IPS-NIHi11 (cell line): ENCODE measurements at regions not wholly inside any gene's neighbourhood (a gene's known extent, or its start where the extent isn't known, plus 50 kb on each side); places are given as distances from the start of the nearest gene placed in this dataset.
"Not testable (repeated sequence)": the region's sequence is repeated elsewhere in the genome, so short reads cannot be mapped to it uniquely, and the experiment has no call there.

ENCODE experiments used
- DNase-seq: peaks from one replicate; pipeline ENCODE4 v3.0.0; 2012; ENCODE audit warnings: mixed read lengths, low spot score

DNA sequence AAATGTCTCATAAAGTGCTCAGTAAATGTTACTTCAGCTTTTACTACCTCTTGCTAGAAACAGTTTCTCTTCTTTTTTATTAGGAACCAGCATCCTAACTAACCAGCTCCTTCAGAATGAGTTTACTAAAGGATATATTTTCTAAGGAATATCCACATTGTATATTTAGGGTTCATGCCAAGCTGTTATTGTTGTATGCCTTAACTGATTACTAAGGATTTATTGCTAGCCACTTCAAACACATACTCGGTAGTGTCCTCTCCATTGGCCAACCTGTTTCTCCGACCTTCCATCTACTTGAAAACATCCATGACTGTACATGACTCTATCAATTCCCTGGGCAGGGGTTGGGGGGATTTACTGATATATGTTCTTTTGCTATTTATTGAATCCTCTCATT, 906.3 kb upstream of the SORCS1 start:
- DNase-seq = no peak

DNA sequence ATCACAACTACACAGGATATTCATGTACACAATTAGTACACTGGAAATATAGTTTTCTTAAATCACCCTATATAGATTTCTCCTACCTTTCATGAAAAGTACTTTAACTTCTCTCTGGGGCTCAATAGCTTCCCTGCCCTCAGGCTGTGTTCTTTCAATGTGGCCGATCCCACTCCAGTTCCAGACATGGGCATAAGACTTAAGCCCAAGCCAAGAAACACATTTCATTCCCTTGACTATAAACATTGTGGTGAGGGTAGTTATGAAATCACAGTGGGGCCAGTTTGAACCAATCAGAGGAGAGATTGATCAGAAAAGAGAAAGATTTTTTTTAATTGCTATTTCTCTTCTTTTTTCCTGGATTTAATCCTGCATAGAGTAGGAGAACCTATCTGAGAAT, 904.6 kb upstream of the SORCS1 start:
- no peak for DNase-seq

DNA sequence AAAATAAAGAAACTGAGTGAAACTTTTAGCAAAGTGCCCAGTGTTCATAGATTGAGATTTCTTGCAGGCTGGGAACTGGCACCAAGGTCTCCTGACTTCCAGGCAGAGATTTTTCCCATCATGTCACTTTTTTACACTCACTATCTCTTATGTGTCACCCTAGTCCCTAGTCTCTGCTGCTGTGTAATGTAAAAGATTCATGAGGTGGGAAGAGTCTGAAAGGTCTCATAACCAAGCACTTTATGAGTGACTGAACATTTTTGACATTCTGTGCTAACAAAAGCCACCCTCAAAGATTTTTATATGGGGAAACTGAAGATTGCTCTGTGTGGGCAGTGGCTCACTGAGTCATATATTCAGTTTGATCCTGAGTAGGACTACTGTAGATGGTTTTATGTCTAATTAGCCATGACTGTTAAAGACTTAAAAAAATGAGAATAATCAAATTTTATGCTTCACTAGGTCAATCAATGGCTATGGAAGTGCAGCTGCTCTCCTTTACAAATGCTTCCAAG, 900.3 kb upstream of the SORCS1 start:
- DNase-seq = no peak

DNA sequence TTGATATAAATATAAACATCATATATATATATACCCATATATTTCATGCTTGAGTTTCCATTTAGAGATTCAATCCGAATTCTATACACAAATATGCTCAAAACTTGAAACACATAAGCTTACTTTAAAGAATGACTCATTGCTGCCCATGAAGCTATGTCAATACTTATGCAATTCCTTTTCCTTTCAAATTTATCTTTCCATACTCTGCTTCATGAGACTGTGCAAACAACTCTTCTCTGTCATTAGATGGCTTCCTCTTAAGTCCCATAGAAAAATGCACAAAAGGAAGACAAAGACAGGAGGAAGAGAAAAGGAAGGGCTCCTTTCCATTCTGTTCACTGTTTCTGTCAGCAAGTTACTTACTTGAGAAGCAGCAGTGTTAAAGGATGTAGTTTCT, 895.7 kb upstream of the SORCS1 start:
- no peak for DNase-seq

DNA sequence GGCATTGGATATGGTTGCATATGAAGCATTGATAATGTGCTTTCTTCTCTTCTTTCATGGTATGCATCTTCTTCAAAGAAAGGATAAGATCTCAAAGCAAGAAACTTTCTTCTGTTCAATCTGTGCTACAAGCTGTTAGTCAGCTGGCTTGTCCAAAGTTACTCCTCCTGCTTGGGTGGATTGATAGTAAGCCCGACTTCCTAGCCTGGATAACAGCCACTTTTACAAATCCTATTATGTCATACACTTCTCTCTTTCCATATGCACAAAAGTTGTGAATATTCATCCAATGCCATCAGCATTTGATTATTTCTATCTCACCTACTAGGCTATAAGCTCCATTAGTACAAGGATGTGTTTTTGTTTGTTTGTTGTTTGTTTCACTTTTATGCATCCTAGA, 891.0 kb upstream of the SORCS1 start:
- DNase-seq = no peak

DNA sequence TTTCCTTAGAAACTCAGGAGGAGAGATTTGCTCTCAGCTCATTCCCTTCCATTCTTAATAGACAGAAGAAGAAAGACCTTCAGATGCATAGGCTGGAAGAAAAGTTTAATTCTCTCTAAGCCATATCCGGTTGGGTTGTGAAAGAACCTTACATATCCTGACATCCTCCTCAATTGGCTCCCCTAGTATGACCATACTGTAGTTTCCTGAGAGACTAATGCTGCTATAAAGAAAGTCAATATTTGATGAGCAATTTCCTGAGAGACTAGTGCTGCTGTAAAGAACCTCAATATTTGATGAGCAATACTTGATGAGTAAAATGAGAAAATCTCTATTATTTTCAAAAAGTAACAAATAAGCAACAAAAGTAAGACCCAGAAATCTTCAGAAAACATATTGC, 888.5 kb upstream of the SORCS1 start:
- DNase-seq = no peak

DNA sequence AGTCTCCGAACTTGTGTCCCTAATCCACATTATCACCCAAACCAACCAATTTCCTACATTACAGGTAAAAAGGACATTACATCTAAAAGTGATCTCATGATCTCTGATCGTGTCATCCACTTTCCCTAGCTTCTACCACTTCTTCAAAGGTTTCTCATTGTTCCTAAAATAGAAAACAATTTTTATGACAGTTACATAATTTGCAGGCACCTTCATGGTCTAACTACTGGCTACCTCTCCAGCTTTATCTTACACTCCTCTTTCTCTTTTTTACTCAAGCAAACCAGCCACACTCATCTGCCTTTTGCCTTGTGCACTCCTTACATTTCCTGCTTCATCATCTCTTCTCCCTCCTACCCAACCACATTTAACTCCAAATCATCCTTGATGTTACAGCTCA, 886.7 kb upstream of the SORCS1 start:
- no peak for DNase-seq

DNA sequence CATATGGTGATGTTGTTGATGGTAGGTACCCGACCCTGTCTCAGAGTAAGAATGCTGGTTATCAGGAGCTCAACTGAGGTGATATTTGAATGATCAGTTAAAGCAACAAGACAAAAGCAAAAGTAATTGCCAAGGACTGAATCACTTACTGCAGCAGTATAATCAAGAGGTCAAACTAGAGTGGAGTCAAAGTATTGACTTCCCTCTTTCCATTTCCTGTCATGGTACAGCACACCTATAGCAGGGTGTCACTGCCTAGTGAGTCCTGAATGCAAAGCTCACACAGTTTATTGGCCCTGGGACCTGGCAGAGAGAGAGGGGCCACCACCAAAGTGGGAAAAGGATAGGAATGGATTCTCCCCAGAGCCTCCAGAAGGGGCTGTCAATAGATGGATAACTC, 886.1 kb upstream of the SORCS1 start:
- DNase-seq = no peak

DNA sequence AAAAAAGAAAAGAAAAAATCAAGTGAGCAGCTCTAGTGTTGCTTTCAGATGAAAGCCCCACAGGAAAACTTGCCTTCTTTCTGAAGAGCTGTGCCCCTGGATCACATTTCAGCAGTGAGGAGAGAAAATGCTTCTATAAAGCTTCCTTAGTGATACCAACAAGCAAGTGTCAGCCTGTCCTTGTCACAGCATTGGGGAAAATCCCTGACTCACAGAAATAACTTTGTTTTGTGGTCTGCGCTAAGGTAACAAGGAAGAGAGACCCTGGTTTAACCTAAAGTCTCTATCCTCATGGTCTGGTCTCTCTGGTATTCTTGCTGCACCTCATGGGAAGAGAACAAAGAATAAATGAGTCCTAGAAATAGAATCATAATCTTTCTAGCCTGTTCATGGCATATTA, 885.2 kb upstream of the SORCS1 start:
- no peak for DNase-seq

DNA sequence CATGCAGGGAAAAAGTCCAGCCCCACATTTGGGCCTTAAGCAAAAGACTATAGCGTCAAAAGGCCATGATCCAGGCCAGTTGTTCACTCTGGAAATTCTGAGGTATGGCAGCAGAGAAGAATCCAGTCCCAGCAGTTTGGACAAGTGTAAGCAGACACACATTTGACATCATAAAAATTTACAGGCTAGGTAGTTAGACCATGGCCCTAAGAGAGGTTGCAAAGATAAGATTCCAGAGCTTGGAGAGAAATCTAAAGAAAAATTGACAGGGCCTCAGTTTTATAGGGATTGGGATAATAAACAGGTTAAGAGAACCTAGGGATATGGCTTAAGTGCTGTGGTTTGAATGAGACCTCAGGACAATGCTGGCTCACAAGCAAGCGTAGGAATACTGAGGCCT, 884.4 kb upstream of the SORCS1 start:
- DNase-seq = no peak

DNA sequence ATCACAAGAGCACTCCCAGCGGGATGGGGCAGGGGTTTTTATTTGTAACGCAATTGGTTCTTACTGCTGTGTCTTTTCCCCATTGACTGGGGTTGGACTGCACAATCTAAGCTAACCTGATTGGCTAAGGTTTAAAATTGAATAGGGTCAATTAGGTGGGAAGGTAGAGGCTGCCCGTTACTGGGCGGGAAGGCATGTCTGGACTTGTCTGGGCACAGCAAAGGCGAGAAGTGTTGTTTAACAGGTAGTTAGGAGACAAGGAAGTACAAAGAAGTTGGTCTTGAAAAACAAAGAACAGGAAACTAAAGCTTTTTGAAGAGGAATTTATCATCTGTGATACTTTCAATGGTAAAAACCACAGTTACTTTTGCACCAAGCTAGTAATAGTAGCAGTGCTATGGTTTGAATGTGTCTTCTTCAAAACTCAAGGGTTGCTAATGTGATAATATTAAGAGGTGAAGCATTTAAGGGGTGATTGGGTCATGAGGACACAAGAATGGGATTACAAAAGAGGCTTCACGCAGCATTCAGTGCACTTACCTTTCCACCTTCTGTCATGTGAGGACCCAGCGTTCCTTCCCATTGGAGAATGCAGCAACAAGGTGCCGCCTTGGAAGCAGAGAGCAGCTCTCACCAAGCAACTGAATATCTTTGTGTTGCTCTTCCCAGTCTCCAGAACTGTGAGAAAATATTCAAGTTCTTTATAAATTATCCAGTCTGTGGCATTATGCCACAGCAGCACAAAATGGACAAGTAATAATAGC, 875.5 kb upstream of the SORCS1 start:
- no peak for DNase-seq

DNA sequence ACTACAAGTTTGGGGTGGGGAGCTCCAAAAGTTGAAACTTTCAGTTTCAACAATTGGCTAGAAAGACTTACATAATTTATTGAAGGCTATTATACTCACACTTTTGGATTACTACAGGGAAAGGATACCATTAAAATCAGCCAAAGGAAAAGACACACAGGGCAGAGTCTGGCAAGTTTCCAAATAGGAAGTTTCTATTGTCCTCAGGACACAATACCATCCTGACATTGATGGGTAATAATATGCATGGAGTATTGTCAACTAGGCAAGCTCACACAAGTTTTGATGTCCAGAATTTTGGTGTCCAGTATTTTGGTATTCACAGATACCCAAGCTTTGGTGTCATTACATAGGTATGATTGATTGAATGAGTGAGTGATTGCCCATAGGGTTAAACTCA, 872.6 kb upstream of the SORCS1 start:
- DNase-seq = no peak

DNA sequence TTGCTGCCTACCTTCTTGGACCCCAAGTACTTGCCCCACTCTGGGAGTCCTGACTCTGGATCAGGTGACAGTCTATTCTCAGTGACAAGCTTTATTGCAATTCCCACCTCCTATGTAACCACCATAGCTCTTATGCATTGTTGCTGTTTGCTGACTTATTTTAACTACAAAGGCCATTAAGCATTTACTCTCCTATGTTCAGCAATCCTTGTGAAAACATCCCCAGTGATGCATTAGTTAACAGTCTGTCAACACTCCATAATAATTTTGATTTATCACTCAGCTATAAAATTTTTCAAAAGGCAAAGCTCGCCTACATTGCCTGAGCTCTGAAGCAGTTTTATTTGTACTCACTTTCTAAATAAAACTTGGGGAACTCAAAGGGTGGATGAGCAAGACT, 871.8 kb upstream of the SORCS1 start:
- no peak for DNase-seq

DNA sequence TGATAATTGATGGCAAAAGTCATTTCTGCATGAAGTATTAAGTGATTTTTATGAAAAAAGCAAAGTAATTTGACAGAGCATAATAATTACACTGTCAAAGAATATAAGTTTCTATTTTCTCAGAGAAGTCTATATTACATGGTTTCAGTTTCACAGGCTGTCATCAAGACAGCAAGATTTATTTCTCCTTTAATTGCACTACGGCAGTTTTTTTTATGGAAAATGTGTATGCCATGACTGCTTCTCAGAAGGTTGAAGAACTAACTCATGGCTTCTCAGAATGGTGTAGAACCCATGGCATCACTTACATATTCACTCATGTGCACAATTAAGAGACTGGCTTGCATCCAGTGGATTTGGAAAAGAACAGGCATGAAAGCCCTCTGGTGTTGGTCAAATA, 870.3 kb upstream of the SORCS1 start:
- DNase-seq = no peak

DNA sequence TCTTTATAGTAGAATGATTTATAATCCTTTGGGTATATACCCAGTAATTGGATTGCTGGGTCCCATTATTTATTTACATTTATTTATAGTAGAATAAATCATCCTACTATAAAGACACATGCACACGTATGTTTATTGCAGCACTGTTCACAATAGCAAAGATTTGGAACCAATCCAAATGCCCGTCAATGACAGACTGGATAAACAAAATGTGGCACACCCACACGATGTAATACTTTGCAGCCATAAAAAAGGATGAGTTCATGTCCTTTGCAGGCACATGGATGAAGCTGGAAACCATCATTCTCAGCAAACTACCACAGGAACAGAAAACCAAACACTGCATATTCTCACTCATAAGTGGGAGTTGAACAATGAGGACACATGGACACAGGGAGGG, 869.0 kb upstream of the SORCS1 start:
- not testable (repeated sequence) for DNase-seq

DNA sequence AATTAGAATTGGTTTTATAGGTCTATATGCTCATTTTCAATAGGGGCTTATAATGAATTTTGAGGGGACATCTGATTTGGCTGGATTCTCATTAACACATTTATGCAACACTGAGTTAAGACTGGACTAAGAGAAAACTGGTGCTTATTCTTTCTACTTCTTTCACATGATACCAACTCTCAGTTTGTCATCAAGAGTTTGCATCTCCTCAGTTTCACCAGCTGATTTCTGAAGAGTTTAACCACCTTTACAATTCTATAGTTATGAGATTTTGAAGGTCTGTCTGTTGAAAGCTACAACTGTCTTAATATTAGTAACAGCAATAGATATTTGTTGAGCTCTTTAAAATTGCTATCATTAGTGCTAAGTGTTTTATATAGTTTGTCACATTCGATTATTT, 867.0 kb upstream of the SORCS1 start:
- no peak for DNase-seq

DNA sequence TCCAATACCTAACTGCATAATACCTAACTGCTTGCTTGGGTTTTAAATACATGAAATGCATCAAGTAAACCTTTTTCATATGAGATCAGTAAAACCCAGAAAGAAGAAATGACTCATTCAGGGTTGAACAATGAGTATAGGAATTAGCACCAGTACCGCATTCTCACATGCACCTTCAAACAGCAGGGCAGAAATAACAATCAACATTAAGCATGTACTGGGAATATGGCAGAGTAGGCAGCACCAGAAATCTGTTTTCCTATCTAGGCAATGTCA, 850.3 kb upstream of the SORCS1 start:
- DNase-seq = no peak

DNA sequence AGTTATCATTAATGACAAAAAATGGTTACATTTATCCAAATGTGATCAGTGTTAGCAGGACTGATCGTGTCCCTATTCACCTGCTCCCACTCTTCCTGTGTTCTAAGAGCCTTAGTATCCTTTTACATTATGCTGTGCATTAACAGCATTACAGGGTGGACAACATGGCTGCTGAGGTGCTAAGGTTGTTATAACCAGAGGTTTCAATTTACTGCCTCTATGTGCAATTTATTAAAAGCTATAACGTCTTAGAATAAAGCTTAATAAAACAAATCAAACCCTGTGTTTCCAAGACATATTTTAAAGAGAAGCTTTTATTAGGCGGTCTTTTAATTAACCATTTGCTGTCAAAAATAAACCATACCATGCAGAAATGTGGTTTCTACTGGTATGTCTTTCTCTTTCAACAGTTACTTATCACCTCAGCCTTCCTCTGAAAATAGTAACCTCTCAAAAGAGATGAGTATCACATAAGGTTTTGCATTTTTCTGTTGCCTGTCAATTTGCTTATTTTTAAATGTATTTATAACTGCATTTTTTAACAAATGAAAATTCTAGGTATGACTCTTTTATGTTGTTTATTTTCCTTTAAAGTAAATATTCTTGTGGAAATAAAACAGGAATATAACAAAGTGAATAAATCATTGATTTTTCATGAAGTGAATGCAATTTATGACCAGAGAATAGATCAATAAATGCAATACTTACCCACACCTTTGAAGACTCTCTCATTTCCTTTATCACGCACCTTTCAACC, 849.8 kb upstream of the SORCS1 start:
- no peak for DNase-seq

DNA sequence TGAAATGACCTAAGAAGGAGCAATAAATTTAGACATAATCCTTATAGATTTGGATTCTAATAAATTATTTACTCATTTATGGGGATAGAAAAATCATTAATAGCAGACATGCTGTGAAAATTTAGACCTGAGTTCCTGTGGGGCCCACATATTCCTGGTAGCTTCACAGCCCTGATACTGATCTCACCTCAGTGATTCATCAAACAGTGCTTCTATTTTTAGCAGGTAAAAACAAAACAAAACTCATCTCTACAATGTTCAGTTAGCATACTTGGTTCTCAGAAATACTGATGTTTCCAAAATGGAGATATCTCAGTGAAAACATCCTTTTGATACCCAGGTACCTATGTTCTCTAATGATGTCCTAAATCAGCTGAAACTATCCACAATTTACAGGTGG, 841.1 kb upstream of the SORCS1 start:
- DNase-seq = no peak

DNA sequence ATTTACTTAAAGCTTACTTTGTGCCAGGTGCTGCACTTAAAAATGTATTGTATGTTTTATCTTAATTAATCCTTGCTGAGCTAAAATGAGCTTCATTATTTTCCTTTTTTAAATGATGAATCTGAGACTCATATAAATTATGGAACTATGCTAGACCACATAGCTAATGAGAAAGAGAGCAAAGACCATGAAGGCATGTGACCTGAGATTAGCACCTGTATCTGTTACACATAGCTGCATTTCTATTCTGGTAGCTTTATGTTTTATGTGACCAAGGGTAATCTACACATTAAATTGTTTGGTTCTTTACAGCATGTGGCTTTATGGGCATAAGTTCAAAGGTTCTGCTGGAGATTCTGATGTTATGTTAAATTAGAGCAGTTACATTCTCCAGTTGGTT, 839.1 kb upstream of the SORCS1 start:
- DNase-seq = no peak

DNA sequence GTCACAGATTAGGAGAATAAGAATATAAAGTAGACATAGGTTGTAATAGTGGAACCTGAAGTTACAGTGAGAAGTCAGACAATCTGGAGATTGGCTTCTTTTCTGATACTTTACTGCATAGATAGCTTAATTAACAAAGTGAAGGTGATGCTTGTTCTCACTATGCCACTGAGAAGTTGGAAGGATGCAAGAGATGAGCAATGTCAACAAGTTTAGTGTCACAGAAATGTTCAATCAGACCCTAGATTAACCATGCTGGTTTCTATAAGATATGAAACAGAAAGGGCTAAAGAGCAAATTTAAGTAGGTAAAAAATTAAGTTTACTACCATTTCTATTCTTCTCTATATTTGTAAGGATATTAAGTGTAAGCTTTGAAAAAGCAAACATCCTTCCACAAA, 838.6 kb upstream of the SORCS1 start:
- no peak for DNase-seq

DNA sequence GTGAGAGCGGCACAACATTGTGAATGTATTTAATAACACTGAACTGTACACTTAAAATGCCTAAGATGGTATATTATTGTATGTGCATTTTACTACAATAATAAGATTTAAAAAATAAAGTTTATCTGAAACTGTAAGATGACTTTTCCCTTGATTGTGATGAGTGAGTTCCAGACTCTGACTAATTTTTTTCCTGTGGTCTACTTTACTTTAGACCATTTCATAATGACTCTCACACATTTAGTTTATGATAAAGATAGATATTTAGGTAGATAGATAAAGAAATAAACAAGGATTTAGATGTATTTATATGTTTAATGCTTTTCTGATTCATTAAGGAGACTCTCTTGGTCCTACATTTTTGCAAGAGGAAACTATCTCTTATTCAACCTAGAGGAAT, 835.9 kb upstream of the SORCS1 start:
- DNase-seq = no peak

DNA sequence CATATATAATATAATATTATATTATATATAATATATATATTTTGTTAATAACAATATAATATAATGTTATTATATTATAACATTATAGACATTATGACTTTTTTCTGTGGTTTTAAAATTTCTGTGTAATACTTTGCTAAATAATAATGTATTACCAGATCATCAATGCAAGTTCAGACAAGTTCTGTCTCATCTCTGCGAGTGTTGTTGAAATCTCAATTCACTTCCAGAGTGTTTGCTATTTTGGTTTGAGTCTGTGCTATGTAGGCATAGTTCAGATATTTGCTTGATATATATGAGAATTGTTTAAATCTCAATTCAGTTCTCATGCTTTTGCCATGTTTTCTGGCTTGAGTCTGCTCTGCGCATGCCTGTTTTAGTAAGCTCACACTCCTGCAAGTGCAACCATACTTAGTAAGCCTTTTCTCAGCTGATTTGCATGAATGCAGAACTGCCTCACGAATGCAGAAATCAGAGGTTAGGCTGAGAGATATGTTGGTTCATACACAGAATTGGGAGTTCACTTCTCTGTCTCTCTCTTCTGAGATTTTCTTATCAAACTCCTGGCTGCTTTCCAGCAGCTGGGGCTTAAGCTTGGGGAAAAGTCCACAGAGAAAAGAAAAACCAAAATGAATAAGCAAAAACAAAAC, 830.2 kb upstream of the SORCS1 start:
- no peak for DNase-seq
